GM19468 (cell line): ENCODE measurements at regions not wholly inside any gene's neighbourhood (a gene's known extent, or its start where the extent isn't known, plus 50 kb on each side); places are given as distances from the start of the nearest gene placed in this dataset.

ENCODE experiments used
- ATAC-seq: cut with Tn5 transposase; IDR thresholded peaks from one replicate; pipeline ENCODE4 v1.9.1; 2021; ENCODE audit warnings: mild to moderate bottlenecking, moderate library complexity, moderate number of reproducible peaks; ENCODE audit not compliant: unreplicated experiment; ENCODE audit errors: extremely low read depth

- no peak for ATAC-seq
Observed at GRCh38 chr12:92007787-92008186, 137.9 kb downstream of the BTG1 start.

DNA sequence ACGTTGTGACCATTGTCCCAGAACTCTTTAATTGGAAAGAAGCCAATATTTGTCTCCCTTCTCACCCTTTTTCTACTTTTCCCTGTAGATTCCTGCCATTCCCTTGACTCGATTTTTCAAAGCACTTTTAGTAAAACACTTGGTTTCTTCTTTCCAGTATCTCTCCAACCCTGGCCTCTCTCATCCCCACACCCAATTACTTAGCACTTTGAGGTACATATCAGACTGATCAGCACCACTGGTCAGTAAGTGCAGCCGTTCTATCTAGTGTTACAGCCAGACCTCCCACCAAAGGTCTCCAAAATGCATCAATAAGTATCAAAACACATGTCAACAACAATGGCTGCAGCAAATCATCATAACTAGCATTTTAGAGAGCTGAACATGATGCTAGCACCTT is 141.9 kb downstream of the BTG1 start:
- ATAC-seq, result no peak

DNA sequence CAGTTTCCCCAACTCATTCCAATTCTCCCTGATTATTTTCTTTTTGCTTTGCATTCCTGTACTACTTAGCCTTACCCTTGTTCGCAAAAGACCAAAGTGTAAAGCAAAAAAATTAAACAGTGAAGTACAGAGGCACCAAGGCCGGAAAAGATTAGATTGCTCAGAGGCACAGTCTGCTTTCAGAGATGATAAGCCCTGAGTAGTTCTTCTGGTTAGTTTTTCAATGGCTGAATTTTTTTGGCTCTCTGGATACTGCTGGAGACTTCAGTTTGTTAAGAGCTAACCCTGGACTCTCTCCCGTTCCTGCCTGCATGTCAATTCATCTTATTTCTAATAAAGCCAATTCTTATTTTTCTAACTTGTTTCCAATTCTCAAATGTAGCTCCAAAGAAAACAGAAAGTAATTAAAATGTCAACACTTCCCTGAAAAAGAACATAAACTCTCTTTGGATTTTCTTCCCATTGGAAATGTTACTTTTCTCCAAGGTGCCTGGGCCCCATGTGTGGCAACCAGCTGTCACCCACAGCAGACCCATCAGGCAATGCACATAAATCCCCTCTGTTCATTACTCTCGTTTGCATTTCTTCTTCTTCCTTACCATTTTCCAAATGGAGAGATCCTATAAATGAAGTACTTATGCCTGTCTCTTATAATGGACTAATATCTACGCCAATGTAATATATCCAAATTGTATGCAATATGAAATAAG is 142.8 kb downstream of the BTG1 start:
- no peak for ATAC-seq

- no peak for ATAC-seq
Observed at GRCh38 chr12:92002195-92002649, 143.4 kb downstream of the BTG1 start.

GRCh38 chr12:92000597-92000996 is 145.0 kb downstream of the BTG1 start:
- ATAC-seq, result no peak

DNA sequence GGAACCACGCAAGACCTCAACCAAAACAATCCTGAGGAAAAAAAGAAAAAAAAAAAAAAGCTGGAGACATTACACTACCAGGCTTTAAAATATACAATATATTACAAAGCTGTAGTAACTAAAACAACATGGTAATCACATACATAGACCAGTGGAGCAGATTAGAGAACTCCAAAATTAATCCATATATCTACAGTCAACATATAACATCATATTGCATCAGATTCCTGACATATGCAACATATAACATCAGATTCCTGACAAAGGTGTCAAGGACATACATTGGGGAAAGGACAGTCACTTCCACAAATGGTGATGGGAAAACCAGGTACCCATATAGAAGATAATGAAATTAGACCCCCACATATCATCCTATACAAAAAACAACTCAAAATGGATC is 145.8 kb downstream of the BTG1 start:
- no peak for ATAC-seq

DNA sequence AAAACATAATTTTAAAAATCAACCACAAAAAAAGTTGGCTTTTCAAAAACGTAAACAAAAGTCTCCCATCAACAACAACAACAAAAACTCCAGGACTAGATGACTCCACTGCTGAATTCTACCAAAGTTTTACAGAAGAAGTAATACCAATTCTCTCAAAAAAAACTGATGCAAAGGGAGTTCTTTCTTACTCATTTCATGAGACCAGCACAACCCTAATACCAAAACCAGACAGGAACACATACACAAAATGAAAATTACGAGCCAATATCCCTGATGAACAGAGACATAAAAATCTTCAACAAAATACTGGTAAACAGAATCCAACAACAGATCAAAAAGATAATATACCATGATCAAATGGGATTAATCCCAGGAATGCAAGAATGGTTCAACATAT is 147.3 kb downstream of the BTG1 start:
- ATAC-seq, result no peak

GRCh38 chr12:91994208-91994797 is 151.3 kb downstream of the BTG1 start:
- ATAC-seq, result no peak

DNA sequence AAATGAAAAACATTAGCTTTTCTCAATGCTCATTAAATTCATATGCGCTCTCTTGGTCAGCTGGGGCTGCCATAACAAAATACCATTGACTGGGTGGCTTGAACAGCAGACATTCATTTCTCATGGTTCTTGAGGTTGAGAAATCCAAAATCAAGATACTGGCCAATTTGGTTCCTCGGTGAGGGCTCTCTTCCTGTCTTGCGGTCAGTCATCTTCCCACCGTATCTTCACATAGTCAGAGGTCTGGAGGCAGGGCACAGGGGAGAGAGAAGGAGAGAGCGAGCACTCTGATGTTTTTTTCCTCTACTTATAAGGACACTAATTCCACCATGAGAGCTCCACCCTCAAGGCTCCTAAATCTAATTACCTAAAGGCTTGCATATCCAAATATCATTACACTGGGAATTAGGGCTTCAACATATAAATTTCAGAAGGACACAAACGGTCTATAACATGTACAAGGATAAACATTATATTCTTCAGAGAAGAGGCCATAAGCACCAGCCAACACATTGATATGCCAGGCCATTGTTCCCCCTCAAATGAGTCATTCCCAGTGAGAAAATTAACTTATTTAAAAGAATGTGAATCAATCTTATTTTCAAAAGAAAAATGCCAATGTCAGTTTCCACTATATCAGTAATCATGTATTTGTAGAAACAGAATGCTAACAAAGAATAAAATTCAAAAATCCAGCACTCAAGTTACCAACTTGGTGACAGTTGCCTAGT is 152.2 kb downstream of the BTG1 start:
- ATAC-seq, result no peak

DNA sequence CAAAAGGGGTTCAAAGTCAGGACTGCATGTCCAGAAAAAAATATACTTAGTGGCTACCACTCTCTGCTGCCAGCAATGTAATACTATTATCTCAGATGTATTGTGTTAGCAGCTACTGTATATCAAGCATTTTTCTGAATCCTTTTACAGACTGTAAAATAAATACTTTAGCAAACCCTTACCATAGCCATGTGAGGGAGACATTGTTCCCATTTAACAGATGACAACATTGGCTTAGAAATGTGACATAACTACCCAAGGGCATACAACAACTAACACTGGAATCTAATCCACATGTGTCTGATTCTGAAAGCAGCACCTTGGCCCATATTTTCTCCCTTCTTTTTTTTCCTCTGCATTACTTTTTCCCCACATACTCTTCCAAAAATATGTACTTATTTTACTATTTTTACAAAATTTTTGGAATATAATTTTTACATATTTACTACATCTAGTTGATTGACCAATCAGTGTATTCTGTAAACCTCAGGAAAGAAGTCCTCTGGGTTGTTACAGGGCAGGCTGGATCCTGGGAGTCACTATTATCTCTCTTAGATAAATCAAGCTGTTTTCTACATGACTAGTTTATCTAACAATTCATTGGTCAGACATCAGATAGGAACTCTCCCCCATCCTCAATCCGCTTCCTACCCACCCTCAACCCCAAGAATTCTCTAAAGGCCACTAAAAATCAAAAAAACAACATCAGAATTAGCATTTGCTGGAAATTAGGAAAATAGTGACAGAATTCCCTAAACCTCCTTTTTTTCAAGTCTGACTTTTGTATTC is 154.1 kb downstream of the BTG1 start:
- no peak for ATAC-seq

- no peak for ATAC-seq
Observed at GRCh38 chr12:91990525-91990924, 155.1 kb downstream of the BTG1 start.

DNA sequence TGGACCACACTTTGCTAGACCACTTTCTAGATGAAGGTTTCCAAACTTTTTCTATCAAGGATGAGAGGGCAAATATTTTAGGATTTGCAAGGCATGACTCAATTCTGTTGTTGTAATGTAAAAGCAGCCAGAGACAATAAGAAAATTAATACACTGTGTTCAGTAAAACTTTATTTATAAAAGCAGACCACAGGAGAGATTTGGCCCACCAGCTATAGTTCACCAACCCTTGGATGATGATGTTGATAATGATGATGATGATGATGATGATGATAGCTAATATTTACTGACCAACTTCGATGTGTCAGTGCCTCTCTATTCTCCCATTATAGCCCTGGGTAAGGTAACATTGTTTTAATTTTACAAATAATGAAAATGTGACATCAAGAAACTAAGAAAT is 156.5 kb downstream of the BTG1 start:
- ATAC-seq, result no peak

DNA sequence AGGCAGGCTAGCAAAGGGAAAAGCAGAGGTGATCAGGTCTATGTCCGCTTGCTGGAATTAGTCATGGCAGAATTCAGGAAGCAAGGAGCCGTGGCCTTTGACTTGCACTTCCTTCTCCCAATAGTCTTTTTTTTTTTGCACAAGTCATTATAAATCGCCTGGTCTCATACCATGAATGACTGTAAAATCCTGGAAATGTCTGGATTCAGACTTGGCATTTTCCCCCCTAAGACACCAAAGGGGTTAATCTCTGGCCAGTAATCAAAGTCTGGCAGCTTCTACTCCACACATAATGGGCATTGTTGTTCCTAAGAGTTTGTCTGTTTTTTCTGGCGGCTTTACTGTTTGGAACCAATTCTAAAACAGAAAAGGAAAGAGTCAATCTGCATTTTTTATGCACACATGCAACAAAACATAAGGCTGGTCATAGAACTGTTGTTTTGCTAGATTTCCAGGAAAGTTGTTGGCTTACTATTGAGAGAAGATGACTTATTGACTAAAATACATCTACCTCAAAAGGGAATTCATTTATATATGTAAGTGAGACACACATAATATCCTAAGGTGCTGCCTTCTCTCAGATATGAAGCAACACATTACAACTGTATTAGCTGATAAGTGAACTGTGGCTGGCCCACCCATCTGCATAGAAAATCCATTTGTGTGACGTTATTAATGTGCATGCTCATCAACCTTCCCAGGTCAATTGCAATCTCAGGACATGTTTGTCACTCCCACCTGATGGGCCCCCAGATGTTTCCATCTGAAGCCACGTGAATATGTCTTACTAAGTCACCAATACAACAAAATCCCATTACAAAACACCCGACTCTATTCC is 157.3 kb downstream of the BTG1 start:
- ATAC-seq, result no peak

- ATAC-seq, result no peak
Observed at GRCh38 chr12:91986084-91986483, 159.6 kb downstream of the BTG1 start.

GRCh38 chr12:91985002-91985787 is 160.5 kb downstream of the BTG1 start:
- ATAC-seq, result no peak

- no peak for ATAC-seq
Observed at GRCh38 chr12:91984556-91984955, 161.1 kb downstream of the BTG1 start.

- no peak for ATAC-seq
Observed at GRCh38 chr12:91983935-91984334, 161.7 kb downstream of the BTG1 start.

DNA sequence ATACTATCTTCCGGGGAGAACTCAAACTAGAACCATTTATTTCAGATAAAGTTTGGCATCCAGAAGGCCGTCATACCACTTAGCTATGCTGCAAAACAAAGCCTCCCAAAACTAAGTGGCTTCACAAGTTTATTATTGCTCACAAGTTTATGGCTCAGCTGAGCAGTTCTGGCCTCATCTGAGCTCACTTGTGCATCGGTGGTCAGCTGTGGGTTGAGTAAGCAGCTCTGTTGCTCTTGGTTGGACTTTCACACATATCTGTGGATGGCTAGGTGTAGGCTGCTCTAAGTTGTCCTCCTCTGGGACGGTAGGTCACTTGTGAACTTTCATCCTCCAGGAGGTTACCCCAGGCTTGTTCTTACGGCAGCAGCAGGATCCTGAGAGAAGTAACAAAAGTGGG is 162.7 kb downstream of the BTG1 start:
- no peak for ATAC-seq

DNA sequence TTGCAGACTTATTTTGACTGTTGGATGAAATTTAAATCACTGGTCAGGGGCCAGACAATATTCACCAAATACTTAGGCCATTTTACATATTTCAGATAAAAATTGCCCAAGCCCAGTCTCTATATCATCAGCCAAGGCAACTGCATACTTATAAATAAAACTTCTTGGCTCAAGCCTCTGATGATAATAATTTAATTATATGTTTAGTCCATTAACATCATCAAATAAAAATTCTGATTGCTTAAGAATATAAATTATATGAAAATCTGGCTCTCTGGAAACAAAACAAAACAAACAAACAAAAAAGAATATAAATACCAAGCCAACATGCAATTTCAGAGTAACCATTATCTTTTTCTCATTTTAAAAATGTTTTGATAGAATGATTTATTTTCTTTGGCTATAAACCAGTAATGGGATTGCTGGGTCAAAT is 165.2 kb downstream of the BTG1 start:
- no peak for ATAC-seq
